ENCODE measurements at regions not wholly inside any gene's neighbourhood (a gene's known extent, or its start where the extent isn't known, plus 50 kb on each side); places are given as distances from the start of the nearest gene placed in this dataset.
"Not testable (repeated sequence)": the region's sequence is repeated elsewhere in the genome, so short reads cannot be mapped to it uniquely, and the experiment has no call there.

GRCh38 chr1:83442412-83442811, 556.5 kb downstream of the TTLL7 start:
- CTCF ChIA-PET, result not testable (repeated sequence)

GRCh38 chr1:83440586-83440985, 558.3 kb downstream of the TTLL7 start:
- POLR2A ChIA-PET; H3K36me3 ChIP-seq (ENCODE audit: insufficient read depth, low read length); H3K4me1 ChIP-seq (ENCODE audit: insufficient read depth, low read length): not testable (repeated sequence)

More at GRCh38 chr1:83442412-83442811, 556.5 kb downstream of the TTLL7 start:
- H3K27me3 ChIP-seq (ENCODE audit: control insufficient read depth in 1 of 2, insufficient read depth in 2 of 2, low read length in 2 of 2); intact Hi-C loops (cut with DNase I, micrococcal nuclease); H3K27me3 Mint-ChIP-seq; H3K4me3 ChIP-seq (ENCODE audit: low read length); H3K36me3 ChIP-seq (ENCODE audit: insufficient read depth, low read length); ATAC-seq (ENCODE audit: poor library complexity); H3K27ac Mint-ChIP-seq; H3K36me3 Mint-ChIP-seq (ENCODE audit: low read depth); H3K9me3 Mint-ChIP-seq; H3K4me1 ChIP-seq (ENCODE audit: insufficient read depth, low read length); H3K9me3 ChIP-seq (ENCODE audit: control insufficient read depth in 1 of 2, insufficient read depth in 1 of 2, low read length in 2 of 2); H3K4me1 Mint-ChIP-seq (ENCODE audit: low read depth); POLR2A ChIA-PET; H3K4me3 Mint-ChIP-seq; H3K27ac ChIP-seq (ENCODE audit: low read depth in 1 of 2, low read length in 2 of 2); DNase-seq: not testable (repeated sequence)

GRCh38 chr1:83440021-83440420, 558.9 kb downstream of the TTLL7 start:
- H3K9me3 Mint-ChIP-seq; H3K36me3 Mint-ChIP-seq (ENCODE audit: low read depth); H3K9me3 ChIP-seq (ENCODE audit: control insufficient read depth in 1 of 2, insufficient read depth in 1 of 2, low read length in 2 of 2); H3K27me3 Mint-ChIP-seq; CTCF ChIA-PET; DNase-seq; ATAC-seq (ENCODE audit: poor library complexity); H3K36me3 ChIP-seq (ENCODE audit: insufficient read depth, low read length); H3K4me3 ChIP-seq (ENCODE audit: low read length); POLR2A ChIA-PET; H3K27ac Mint-ChIP-seq; H3K4me1 ChIP-seq (ENCODE audit: insufficient read depth, low read length); H3K4me3 Mint-ChIP-seq; H3K4me1 Mint-ChIP-seq (ENCODE audit: low read depth); intact Hi-C loops (cut with DNase I, micrococcal nuclease); H3K27me3 ChIP-seq (ENCODE audit: control insufficient read depth in 1 of 2, insufficient read depth in 2 of 2, low read length in 2 of 2); H3K27ac ChIP-seq (ENCODE audit: low read depth in 1 of 2, low read length in 2 of 2): not testable (repeated sequence)

More at GRCh38 chr1:83440586-83440985, 558.3 kb downstream of the TTLL7 start:
- H3K4me3 ChIP-seq (ENCODE audit: low read length); H3K36me3 Mint-ChIP-seq (ENCODE audit: low read depth); H3K27ac Mint-ChIP-seq; ATAC-seq (ENCODE audit: poor library complexity); DNase-seq; H3K4me1 Mint-ChIP-seq (ENCODE audit: low read depth); CTCF ChIA-PET; H3K4me3 Mint-ChIP-seq; H3K27ac ChIP-seq (ENCODE audit: low read depth in 1 of 2, low read length in 2 of 2); H3K27me3 Mint-ChIP-seq; intact Hi-C loops (cut with DNase I, micrococcal nuclease); H3K27me3 ChIP-seq (ENCODE audit: control insufficient read depth in 1 of 2, insufficient read depth in 2 of 2, low read length in 2 of 2); H3K9me3 Mint-ChIP-seq; H3K9me3 ChIP-seq (ENCODE audit: control insufficient read depth in 1 of 2, insufficient read depth in 1 of 2, low read length in 2 of 2): not testable (repeated sequence)

GRCh38 chr1:83438316-83438715, 560.6 kb downstream of the TTLL7 start:
- CTCF ChIA-PET; ATAC-seq (ENCODE audit: poor library complexity); H3K4me3 ChIP-seq (ENCODE audit: low read length); H3K4me1 Mint-ChIP-seq (ENCODE audit: low read depth); H3K36me3 Mint-ChIP-seq (ENCODE audit: low read depth); H3K27me3 ChIP-seq (ENCODE audit: control insufficient read depth in 1 of 2, insufficient read depth in 2 of 2, low read length in 2 of 2); H3K27me3 Mint-ChIP-seq; POLR2A ChIA-PET; H3K9me3 Mint-ChIP-seq; H3K4me1 ChIP-seq (ENCODE audit: insufficient read depth, low read length); H3K27ac Mint-ChIP-seq; H3K27ac ChIP-seq (ENCODE audit: low read depth in 1 of 2, low read length in 2 of 2); H3K36me3 ChIP-seq (ENCODE audit: insufficient read depth, low read length); H3K4me3 Mint-ChIP-seq; H3K9me3 ChIP-seq (ENCODE audit: control insufficient read depth in 1 of 2, insufficient read depth in 1 of 2, low read length in 2 of 2); intact Hi-C loops (cut with DNase I, micrococcal nuclease); DNase-seq: not testable (repeated sequence)

DNA sequence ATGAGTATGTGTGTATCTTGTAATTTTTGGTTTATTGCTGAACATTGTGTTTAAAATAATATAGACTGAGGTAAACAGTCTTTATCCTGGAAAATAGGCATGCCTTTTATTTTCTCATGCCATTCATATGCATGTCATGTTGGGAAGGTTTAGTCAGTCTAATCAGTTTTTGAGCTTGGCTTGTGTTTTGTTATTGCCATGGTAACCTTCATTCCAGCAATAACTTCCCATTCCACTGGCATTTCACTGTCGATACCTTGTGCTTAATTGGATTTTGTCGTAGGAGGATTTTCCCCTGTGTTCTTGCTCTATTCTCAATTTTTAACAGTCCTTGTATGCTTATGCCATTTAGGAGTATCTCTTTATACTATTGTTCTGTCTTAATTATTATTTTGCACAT, 563.6 kb downstream of the TTLL7 start:
- H3K4me1 Mint-ChIP-seq (ENCODE audit: low read depth); CTCF ChIA-PET; H3K27ac ChIP-seq (ENCODE audit: low read depth in 1 of 2, low read length in 2 of 2); H3K4me1 ChIP-seq (ENCODE audit: insufficient read depth, low read length); H3K36me3 ChIP-seq (ENCODE audit: insufficient read depth, low read length); H3K4me3 ChIP-seq (ENCODE audit: low read length); H3K27me3 Mint-ChIP-seq; H3K9me3 ChIP-seq (ENCODE audit: control insufficient read depth in 1 of 2, insufficient read depth in 1 of 2, low read length in 2 of 2); DNase-seq; H3K9me3 Mint-ChIP-seq; H3K27me3 ChIP-seq (ENCODE audit: control insufficient read depth in 1 of 2, insufficient read depth in 2 of 2, low read length in 2 of 2); H3K4me3 Mint-ChIP-seq; H3K27ac Mint-ChIP-seq; intact Hi-C loops (cut with DNase I, micrococcal nuclease); H3K36me3 Mint-ChIP-seq (ENCODE audit: low read depth); ATAC-seq (ENCODE audit: poor library complexity); POLR2A ChIA-PET: not testable (repeated sequence)

DNA sequence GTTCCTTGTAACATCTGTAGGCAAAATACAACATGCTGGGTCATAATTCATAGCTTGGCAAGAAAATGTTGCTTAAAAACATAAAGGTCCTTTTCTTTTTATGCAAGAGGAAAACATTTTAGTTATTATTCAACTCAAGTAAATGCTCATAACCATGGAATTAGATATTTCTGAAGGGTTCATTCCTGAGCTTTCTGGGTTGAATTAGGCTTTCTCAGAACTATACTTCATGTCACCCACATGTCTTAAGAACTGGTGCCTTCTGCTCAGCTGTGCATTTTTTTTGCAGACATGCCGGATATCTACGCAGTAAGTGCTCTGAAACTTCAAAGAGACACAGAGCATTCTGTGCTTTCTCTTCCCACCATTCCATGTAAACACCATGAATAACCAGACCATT, 571.4 kb downstream of the TTLL7 start:
- intact Hi-C loops (cut with DNase I, micrococcal nuclease); H3K36me3 Mint-ChIP-seq (ENCODE audit: low read depth); H3K4me3 ChIP-seq (ENCODE audit: low read length); ATAC-seq (ENCODE audit: poor library complexity); H3K27me3 Mint-ChIP-seq; H3K27me3 ChIP-seq (ENCODE audit: control insufficient read depth in 1 of 2, insufficient read depth in 2 of 2, low read length in 2 of 2); H3K4me3 Mint-ChIP-seq; POLR2A ChIA-PET; H3K36me3 ChIP-seq (ENCODE audit: insufficient read depth, low read length); DNase-seq; H3K4me1 Mint-ChIP-seq (ENCODE audit: low read depth); CTCF ChIA-PET; H3K9me3 ChIP-seq (ENCODE audit: control insufficient read depth in 1 of 2, insufficient read depth in 1 of 2, low read length in 2 of 2); H3K27ac Mint-ChIP-seq; H3K9me3 Mint-ChIP-seq; H3K27ac ChIP-seq (ENCODE audit: low read depth in 1 of 2, low read length in 2 of 2); H3K4me1 ChIP-seq (ENCODE audit: insufficient read depth, low read length): not testable (repeated sequence)

DNA sequence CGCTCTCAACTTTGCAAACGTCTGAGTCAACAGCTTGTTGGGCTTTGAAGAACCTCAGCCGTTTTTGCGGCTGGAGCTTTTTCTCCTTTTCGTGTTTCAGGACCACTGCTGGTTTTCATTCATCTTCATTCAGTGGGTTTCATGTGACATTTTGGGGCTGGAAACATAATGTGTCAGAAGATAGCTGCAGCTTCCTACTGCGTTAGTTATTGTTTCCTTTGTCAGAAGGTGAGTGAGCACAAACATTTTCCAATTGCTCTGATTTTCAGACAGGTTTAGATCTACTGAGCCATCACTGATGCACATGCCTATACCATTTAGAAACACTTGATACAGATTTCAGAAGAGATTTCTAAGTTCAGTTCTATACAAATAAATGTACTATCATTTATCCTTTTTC, 575.5 kb downstream of the TTLL7 start:
- H3K9me3 ChIP-seq (ENCODE audit: control insufficient read depth in 1 of 2, insufficient read depth in 1 of 2, low read length in 2 of 2); CTCF ChIA-PET; H3K4me3 Mint-ChIP-seq; H3K27ac ChIP-seq (ENCODE audit: low read depth in 1 of 2, low read length in 2 of 2); H3K4me3 ChIP-seq (ENCODE audit: low read length); H3K36me3 ChIP-seq (ENCODE audit: insufficient read depth, low read length); POLR2A ChIA-PET; H3K27ac Mint-ChIP-seq; H3K4me1 Mint-ChIP-seq (ENCODE audit: low read depth); H3K4me1 ChIP-seq (ENCODE audit: insufficient read depth, low read length); H3K27me3 ChIP-seq (ENCODE audit: control insufficient read depth in 1 of 2, insufficient read depth in 2 of 2, low read length in 2 of 2); DNase-seq; intact Hi-C loops (cut with DNase I, micrococcal nuclease); ATAC-seq (ENCODE audit: poor library complexity); H3K36me3 Mint-ChIP-seq (ENCODE audit: low read depth); H3K9me3 Mint-ChIP-seq; H3K27me3 Mint-ChIP-seq: not testable (repeated sequence)
